ENCODE measurements at regions not wholly inside any gene's neighbourhood (a gene's known extent, or its start where the extent isn't known, plus 50 kb on each side); places are given as distances from the start of the nearest gene placed in this dataset.
"Not testable (repeated sequence)": the region's sequence is repeated elsewhere in the genome, so short reads cannot be mapped to it uniquely, and the experiment has no call there.

GRCh38 chr11:16526947-16527346, 170.6 kb upstream of the SOX6 start:
- DNase-seq = no peak

GRCh38 chr11:16520713-16521112, 164.4 kb upstream of the SOX6 start:
- not testable (repeated sequence) for DNase-seq

GRCh38 chr11:16512899-16513241, 156.5 kb upstream of the SOX6 start:
- DNase-seq = no peak

GRCh38 chr11:16512198-16512898, 156.0 kb upstream of the SOX6 start:
- no peak for DNase-seq

- no peak for DNase-seq
These were observed 155.1 kb upstream of the SOX6 start for GRCh38 chr11:16511116-16512114.

- no peak for DNase-seq
These were observed 149.1 kb upstream of the SOX6 start for GRCh38 chr11:16505481-16505880.

GRCh38 chr11:16503891-16504290, 147.5 kb upstream of the SOX6 start:
- not testable (repeated sequence) for DNase-seq

GRCh38 chr11:16494918-16495691, 138.8 kb upstream of the SOX6 start:
- DNase-seq = no peak

- no peak for DNase-seq
These were observed 128.1 kb upstream of the SOX6 start for GRCh38 chr11:16484434-16484833.

GRCh38 chr11:16474659-16475058, 118.3 kb upstream of the SOX6 start:
- no peak for DNase-seq

- DNase-seq = no peak
These were observed 113.6 kb upstream of the SOX6 start for GRCh38 chr11:16469968-16470367.

- no peak for DNase-seq
These were observed 112.5 kb upstream of the SOX6 start for GRCh38 chr11:16468735-16469453.

- no peak for DNase-seq
These were observed 104.2 kb upstream of the SOX6 start for GRCh38 chr11:16460508-16460907.

GRCh38 chr11:16456366-16456765, 100.0 kb upstream of the SOX6 start:
- DNase-seq = no peak

GRCh38 chr11:16454289-16454863, 98.0 kb upstream of the SOX6 start:
- DNase-seq = no peak

- no peak for DNase-seq
These were observed 91.9 kb upstream of the SOX6 start for GRCh38 chr11:16448123-16448717.

GRCh38 chr11:16441461-16441860, 85.1 kb upstream of the SOX6 start:
- no peak for DNase-seq

- DNase-seq = no peak
These were observed 83.8 kb upstream of the SOX6 start for GRCh38 chr11:16440136-16440535.

GRCh38 chr11:16434036-16434435, 77.7 kb upstream of the SOX6 start:
- no peak for DNase-seq

GRCh38 chr11:16430674-16431073, 74.3 kb upstream of the SOX6 start:
- DNase-seq = no peak

- DNase-seq = no peak
These were observed 65.5 kb upstream of the SOX6 start for GRCh38 chr11:16421826-16422225.
